Epithelial cell of esophagus (primary cell): ENCODE measurements at regions not wholly inside any gene's neighbourhood (a gene's known extent, or its start where the extent isn't known, plus 50 kb on each side); places are given as distances from the start of the nearest gene placed in this dataset.
"Not testable (repeated sequence)": the region's sequence is repeated elsewhere in the genome, so short reads cannot be mapped to it uniquely, and the experiment has no call there.

Experiments used
- DNase-seq: peaks from one replicate; pipeline ENCODE4 v3.0.0; 2010; ENCODE audit warnings: low read depth
- H3K4me3 ChIP-seq: 2 replicates; pipeline ENCODE4 v1.5.1; 2011; ENCODE audit warnings: mild to moderate bottlenecking, low read length, control low read depth
- TF ChIP-seq, protein P1 (sequence below): IDR thresholded peaks from 2 replicates; pipeline ENCODE4 v1.5.1; 2011; ENCODE audit warnings: low read depth, mild to moderate bottlenecking, low read length, control low read depth, inconsistent platforms; ENCODE audit not compliant: insufficient read depth; ENCODE audit errors: missing control alignments

DNA sequence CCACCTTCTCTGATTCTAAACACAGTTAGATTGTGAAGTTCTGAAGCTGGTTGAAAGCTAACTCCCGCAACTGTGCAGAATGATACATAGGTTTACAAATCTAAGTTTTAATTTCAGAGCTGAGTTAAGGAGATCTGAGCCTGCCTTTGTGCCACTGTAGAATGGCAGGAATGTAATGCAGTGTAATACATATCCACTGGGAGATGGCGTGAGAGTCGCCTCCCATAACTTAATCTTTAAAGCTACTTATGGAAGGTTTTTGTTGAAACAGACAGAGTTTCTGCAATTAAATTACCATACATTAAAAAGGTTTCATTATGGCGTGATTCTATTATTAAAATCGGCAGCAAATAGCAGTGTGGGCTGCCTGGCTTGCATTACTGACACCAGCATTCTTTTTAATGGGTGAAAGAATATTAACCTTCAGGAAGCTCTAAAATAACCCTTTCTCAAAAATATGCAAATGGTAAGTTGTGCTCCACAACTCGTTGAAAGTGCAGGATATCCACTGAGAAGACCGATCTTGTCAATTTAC lies 257.4 kb downstream of the OLFM4 start:
- TF ChIP-seq, protein P1, sequence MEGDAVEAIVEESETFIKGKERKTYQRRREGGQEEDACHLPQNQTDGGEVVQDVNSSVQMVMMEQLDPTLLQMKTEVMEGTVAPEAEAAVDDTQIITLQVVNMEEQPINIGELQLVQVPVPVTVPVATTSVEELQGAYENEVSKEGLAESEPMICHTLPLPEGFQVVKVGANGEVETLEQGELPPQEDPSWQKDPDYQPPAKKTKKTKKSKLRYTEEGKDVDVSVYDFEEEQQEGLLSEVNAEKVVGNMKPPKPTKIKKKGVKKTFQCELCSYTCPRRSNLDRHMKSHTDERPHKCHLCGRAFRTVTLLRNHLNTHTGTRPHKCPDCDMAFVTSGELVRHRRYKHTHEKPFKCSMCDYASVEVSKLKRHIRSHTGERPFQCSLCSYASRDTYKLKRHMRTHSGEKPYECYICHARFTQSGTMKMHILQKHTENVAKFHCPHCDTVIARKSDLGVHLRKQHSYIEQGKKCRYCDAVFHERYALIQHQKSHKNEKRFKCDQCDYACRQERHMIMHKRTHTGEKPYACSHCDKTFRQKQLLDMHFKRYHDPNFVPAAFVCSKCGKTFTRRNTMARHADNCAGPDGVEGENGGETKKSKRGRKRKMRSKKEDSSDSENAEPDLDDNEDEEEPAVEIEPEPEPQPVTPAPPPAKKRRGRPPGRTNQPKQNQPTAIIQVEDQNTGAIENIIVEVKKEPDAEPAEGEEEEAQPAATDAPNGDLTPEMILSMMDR, result no peak
- H3K4me3 ChIP-seq, result no peak overlapping the region
- no peak for DNase-seq

- TF ChIP-seq, protein P1, result no peak
- no peak overlapping the region for H3K4me3 ChIP-seq
- no peak for DNase-seq
Measured at GRCh38 chr13:53298396-53298795, 269.8 kb downstream of the OLFM4 start.

- TF ChIP-seq, protein P1, result no peak
- DNase-seq, result no peak
- H3K4me3 ChIP-seq, result no peak overlapping the region
Measured at GRCh38 chr13:53301449-53301848, 272.8 kb downstream of the OLFM4 start.

DNA sequence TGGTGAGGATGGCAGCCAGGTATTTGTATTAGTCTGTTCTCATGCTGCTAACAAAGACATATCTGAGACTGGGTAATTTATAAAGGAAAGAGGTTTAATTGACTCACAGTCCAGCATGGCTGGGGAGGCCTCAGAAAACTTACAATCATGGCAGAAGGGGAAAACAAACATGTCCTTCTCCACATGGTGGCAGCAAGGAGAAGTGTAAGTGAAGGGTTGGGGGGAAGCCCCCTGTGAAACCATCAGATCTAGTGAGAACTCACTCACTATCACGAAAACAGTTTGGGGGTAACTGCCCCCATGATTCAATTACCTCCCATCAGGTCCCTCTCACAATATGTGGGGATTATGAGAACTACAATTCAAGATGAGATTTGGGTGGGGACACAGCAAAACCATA lies 276.8 kb downstream of the OLFM4 start:
- not testable (repeated sequence) for DNase-seq, H3K4me3 ChIP-seq

GRCh38 chr13:53310786-53311185 lies 282.2 kb downstream of the OLFM4 start:
- no peak for DNase-seq
- TF ChIP-seq, protein P1, result no peak
- H3K4me3 ChIP-seq, result no peak overlapping the region

DNA sequence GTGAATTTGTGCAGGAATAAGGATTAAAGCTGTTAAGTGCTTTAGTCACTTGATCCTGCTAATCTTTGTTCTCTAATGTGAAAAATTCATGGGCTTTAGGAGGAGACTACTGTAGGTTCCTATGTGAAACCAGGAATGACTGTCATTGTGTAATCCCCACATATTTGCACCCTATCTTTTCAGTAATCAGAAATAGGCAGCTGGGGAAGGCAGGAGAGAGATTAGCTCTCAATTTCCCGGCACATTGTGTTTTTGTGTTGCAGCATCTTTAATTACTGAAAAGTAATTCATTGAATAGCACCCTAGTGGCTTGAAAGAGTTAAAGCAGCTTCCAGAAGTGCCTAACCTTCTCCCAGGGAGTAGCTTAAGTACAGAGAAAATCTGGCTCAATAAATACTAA lies 282.9 kb downstream of the OLFM4 start:
- TF ChIP-seq, protein P1, result no peak
- no peak overlapping the region for H3K4me3 ChIP-seq
- DNase-seq, result no peak

- no peak overlapping the region for H3K4me3 ChIP-seq
- DNase-seq, result no peak
- TF ChIP-seq, protein P1, result no peak
Measured at GRCh38 chr13:53321296-53321801, 292.7 kb downstream of the OLFM4 start.
